ENCODE measurements at regions not wholly inside any gene's neighbourhood (a gene's known extent, or its start where the extent isn't known, plus 50 kb on each side); places are given as distances from the start of the nearest gene placed in this dataset.

DNA sequence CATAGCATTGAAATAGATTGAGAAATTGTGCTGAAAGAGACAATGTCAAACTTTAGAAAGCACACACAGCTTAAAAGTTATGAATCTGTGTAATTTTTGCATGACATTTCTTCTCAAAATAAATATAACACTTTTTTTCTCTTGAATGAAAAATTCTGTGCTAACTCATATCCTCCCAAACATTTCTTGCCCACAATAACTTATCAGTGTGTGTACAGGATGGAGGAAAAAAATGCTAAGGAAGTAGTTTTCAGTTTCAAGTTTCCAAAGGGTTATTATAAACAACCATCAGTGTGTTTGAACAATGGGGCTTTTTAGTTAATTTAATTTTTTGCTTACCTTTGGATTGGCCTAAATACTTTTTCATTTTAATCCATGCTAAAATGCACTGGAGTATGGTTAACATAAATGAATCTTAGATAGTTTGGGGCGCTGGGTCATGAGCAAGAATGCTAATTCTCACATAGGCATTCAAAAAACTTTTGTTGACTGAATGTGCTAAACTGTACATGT is 82.9 kb upstream of the ARHGAP20 start:
- TF ChIP-seq CTCF (IDR thresholded peaks at IDR 0.05): no peak

- TF ChIP-seq CTCF (IDR thresholded peaks at IDR 0.05): no peak
Measured at GRCh38 chr11:110793556-110793955, 81.3 kb upstream of the ARHGAP20 start.

DNA sequence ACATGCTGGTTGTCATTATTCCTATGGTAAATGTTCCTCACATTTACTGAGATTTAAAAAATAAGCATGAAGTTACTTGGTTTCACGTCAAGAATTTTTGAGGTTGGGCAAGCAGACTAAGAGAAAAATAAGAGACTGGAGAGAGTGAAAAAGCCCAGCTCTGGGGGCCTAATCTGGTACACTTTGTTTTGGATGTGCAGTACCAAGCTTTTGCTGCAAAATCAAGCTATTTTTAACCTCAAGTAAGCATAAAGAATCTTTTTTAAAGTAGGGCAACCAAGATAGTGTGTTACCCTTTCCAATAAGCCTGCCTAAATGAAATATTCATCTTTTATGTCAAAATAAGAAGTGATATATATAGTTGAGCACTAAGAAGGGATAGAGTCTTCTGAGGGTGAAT is 79.4 kb upstream of the ARHGAP20 start:
- TF ChIP-seq CTCF (IDR thresholded peaks at IDR 0.05): no peak

DNA sequence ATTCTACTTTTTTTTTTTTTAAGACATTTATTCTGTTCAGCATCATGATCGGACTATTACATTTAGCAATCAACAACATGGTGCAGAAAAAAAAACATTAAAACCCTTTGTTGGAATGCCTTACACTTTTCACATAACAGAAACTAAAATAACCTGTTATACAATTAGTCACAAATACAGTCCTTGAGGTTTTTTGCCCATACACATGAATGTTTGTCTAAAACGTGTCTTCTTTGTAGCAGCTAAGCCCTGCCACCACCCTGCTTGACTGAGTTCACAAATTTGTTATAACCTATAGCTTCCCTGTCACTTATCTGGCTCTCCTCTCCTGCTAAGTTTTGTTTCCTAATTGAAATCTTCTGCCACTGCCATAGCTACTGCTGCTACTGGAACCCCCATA is 75.4 kb upstream of the ARHGAP20 start:
- TF ChIP-seq CTCF (IDR thresholded peaks at IDR 0.05): no peak

GRCh38 chr11:110786226-110786902 is 74.1 kb upstream of the ARHGAP20 start:
- TF ChIP-seq CTCF (IDR thresholded peaks at IDR 0.05): no peak

- no peak for TF ChIP-seq CTCF (IDR thresholded peaks at IDR 0.05)
Measured at GRCh38 chr11:110785398-110785797, 73.2 kb upstream of the ARHGAP20 start.

DNA sequence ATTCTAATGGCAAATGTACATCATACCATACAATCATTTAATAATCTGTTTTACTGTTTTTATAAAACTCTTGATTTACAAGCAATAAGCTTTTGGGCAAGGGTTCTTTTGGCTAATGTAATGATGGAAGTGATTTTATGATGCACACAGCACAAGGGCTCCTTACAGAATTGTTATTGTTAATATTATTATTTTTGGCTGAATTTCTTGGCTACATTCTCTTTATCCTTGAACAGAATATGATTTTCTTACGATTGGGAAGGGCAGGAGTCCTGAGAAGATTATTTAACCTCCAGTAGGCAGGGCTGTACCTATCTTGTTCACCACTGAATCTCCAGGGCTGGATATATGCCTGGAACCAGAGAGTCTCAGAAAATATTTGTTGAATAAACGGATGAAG is 70.4 kb upstream of the ARHGAP20 start:
- no peak for TF ChIP-seq CTCF (IDR thresholded peaks at IDR 0.05)

DNA sequence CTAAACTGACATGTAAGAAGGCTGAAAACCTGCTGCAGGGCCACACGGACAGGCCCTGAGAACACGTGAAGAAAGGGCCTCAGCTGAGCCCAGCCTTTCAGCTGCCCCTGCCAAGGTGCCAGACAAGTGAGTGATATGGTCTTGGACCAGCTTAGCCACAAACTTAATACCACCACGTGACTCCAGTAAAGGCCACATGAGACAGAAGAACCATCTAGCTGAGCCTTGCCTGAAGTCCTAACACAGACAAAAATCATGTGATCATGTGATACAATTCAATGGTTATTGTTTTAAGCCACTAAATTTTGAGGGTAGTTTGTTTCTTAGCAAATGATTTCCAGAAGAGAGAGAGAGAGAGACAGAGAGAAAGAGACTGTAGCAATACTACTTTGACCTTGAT is 66.9 kb upstream of the ARHGAP20 start:
- no peak for TF ChIP-seq CTCF (IDR thresholded peaks at IDR 0.05)

All from LNCAP (cell line).